Urothelium cell line (cell line): ENCODE measurements at regions not wholly inside any gene's neighbourhood (a gene's known extent, or its start where the extent isn't known, plus 50 kb on each side); places are given as distances from the start of the nearest gene placed in this dataset.

Experiments
- DNase-seq: peaks from one replicate; pipeline ENCODE4 v3.0.0; 2011; ENCODE audit warnings: low spot score, mixed read lengths
- FAIRE-seq: peaks from 2 replicates; lab custom pipeline; 2011; peaks lifted over from hg19 to GRCh38; lab: Jason Lieb, UNC

- DNase-seq (no peak), FAIRE-seq (no peak)
Measured at GRCh38 chr2:56508662-56509061, 324.9 kb downstream of the CCDC85A start.

GRCh38 chr2:56510610-56511009, 326.8 kb downstream of the CCDC85A start:
- FAIRE-seq (no peak), DNase-seq (no peak)

DNA sequence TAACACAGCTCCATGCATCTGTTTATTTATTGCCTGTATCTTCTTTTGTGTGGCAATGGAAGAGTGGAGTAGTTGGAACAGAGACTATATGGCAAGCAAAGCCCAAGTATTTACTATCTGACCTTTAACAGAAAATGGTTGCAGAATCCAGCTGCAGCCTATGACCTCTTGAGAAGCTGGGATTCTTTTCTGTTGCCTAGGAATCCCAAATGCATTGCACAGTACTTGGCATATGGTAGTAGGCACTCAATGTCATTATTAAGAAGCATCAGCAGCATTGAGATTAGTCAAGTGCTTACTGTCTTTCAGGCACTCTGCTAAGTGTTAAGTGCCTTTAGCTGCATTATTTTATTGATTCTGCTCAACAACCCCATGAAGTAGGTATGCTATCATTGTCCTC, 331.6 kb downstream of the CCDC85A start:
- FAIRE-seq (no peak), DNase-seq (no peak)

GRCh38 chr2:56519806-56520205, 336.0 kb downstream of the CCDC85A start:
- FAIRE-seq = no peak
- DNase-seq = no peak

- FAIRE-seq (no peak), DNase-seq (no peak)
Measured at GRCh38 chr2:56522605-56523089, 338.9 kb downstream of the CCDC85A start.

DNA sequence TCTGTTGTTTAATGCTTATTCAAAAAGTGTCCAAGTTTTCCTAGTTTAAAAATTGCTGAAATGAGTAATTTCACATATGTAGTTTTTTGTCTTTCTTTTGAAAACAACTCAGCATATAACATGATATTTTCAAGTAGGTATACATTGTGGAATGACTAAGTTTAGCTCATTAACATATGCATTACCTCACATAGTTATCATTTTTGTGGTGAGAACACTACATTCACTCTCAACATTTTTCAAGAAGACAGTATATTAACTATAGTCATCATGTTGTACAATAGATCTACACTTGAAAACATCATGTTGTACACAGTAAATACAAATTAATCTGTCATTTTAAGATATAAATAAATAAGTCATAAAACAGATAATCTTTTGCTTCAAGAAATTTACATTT, 340.0 kb downstream of the CCDC85A start:
- FAIRE-seq = no peak

GRCh38 chr2:56531668-56532420, 348.1 kb downstream of the CCDC85A start:
- DNase-seq (no peak), FAIRE-seq (no peak)

More for the DNA sequence above, 340.0 kb downstream of the CCDC85A start:
- DNase-seq = no peak

GRCh38 chr2:56534321-56534720, 350.5 kb downstream of the CCDC85A start:
- FAIRE-seq = no peak
- DNase-seq = no peak

DNA sequence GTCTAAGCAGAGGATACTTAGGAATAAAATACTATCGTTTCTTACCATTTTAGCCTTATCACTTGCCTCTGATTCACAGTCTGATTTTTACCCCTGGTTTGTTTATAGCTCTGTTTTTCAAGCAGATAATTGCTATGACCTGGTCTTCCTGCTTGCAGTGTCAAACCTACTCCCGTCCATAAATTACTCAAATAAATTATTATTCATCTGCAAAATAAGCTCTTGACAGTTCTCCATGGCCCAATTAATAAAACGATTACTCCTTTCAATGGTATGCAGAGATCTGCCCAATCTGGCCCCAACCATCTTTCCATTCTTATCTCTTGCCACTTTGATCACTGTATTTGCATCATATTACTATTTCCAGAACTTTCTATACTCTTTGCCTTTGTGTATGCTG, 354.0 kb downstream of the CCDC85A start:
- FAIRE-seq (no peak), DNase-seq (no peak)

DNA sequence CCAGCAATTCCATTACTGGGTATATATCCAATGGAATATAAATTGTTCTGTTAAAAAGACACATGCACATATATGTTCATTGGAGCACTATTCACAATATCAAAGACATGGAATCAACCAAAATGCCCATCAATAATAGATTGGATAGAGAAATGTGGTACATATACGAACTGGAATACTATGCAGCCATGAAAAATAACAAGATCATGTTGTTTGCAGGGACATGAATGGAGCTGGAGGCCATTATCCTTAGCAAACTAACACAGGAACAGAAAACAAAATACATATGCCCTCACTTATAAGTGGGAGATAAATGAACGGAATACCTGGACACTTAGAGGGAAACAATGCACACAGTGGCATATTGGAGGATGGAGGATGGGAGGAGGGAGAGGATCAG, 355.8 kb downstream of the CCDC85A start:
- FAIRE-seq (no peak), DNase-seq (no peak)

DNA sequence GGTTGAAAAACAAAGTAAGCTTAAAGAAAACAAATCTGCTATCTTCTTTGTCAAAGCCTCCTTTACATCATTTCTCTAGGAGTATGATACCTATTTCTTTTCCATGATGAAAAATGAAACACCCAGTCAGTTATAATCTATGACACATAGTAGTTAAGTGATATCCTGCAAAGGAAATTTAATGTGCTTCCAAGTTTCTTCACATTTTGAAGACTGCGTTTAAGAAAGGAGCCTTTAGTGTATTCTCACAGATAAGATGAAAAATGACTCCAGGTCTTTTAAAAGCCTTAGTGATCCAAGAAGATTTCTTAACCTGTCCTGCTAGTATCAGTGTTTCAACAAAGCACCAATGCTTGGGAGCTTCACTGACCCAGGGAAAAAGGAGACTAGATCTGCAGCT, 356.7 kb downstream of the CCDC85A start:
- no peak for FAIRE-seq
- DNase-seq = no peak

GRCh38 chr2:56540916-56541315, 357.1 kb downstream of the CCDC85A start:
- no peak for FAIRE-seq
- no peak for DNase-seq

DNA sequence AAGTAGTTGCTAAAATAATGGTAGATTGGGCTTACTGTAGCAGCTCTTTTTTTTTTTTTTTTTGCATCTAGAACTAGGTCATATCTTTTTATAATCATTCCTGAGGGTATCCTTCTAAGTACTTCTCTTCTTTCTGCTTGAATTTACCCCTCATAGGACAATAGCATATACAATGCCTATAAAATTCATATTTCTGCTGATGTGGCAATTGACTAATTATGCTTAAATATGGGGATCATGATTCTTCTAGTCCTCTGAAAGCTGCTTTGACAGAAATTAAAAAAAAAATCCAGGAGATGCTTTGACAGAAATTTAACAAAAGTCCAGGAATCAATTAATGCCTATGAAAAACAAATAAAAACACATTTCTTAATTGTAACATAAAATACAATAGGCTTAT, 358.4 kb downstream of the CCDC85A start:
- FAIRE-seq = no peak
- DNase-seq = no peak

- DNase-seq (no peak), FAIRE-seq (no peak)
Measured at GRCh38 chr2:56565143-56565542, 381.4 kb downstream of the CCDC85A start.

DNA sequence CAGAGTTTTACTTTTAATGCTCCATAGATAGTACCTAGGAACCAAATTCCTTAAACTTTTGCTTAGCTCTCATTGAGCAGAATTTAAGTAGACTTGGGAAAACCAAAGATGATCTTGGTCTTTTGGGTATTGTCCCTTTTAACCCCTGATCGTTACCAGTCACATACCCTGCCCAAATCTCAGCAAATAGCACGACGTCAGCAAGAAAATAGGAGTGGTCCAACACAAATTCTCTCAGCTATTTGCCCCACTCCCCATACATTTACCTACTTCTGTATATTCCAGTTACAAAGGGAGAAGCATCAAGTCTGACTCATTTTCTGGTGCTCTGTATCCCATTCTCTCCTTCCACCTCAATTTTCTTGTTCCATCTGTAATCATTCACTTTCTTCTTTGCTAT, 387.3 kb downstream of the CCDC85A start:
- FAIRE-seq (no peak), DNase-seq (no peak)

DNA sequence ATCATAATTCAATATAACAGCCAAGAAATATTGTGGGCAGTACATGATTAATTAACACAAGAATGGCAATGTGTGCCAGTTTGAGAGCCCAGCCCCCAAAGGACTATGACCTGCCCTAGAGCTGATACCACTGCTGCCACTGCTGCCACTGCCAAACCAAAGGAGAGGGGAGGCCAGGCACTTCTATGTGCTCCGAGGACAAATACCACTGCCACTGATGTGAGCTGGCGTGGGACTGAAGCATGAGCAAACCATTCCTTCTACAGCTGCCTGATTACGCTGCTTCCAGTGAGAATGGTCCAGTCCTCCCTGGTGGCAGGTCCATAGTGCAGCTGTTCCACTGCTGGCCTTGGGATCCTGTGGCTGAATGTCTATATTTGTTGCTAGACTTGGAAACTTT, 392.2 kb downstream of the CCDC85A start:
- no peak for FAIRE-seq
- DNase-seq = no peak

- FAIRE-seq = no peak
Measured at GRCh38 chr2:56580242-56580641, 396.5 kb downstream of the CCDC85A start.

GRCh38 chr2:56582570-56582969, 398.8 kb downstream of the CCDC85A start:
- FAIRE-seq = no peak

More at GRCh38 chr2:56580242-56580641, 396.5 kb downstream of the CCDC85A start:
- peak; percentile 13 for DNase-seq

GRCh38 chr2:56583796-56584315, 400.1 kb downstream of the CCDC85A start:
- FAIRE-seq (no peak), DNase-seq (no peak)

More at GRCh38 chr2:56582570-56582969, 398.8 kb downstream of the CCDC85A start:
- no peak for DNase-seq

GRCh38 chr2:56587456-56587855, 403.7 kb downstream of the CCDC85A start:
- no peak for FAIRE-seq
- DNase-seq = no peak

DNA sequence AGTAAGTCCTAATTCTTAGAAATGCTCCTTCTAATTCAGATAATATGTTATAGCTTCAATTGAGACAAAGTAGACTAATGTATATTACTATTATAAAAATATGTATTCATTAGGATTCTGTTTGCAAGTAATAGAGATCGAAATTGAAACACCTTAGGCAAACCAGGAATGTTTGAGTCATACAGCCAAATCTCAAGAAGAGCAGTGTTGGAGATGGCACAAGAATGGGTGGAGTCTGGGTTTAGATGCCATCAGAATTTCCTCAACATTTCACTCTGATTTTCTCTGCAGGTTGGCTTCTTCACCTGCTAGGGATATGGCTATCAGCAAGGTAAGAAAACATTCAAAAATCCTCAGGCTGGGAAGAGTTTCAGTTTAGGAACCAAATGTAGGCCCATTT, 405.4 kb downstream of the CCDC85A start:
- DNase-seq (no peak), FAIRE-seq (no peak)

DNA sequence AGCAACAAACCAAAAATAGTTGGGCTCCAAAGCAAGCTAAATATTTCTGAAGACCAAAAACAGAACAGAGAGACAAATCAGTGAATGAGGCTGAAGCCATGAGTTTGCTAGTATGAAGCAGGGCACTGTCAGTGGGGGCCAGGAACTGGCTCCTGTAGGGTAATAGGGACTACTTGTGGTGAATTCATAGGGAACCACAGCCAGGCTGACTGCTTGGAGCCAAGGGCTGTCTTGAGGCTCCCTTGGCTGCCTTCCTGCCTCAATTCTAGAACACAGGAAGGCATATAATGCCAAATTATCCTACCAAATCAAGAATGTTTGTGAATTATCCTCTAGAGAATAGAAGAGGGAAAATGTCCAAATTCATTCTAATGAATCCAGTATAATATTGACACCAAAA, 406.0 kb downstream of the CCDC85A start:
- FAIRE-seq (no peak), DNase-seq (no peak)

- FAIRE-seq (no peak), DNase-seq (no peak)
Measured at GRCh38 chr2:56590611-56591010, 406.8 kb downstream of the CCDC85A start.
